SU-DHL-6 (cell line): ENCODE measurements at regions not wholly inside any gene's neighbourhood (a gene's known extent, or its start where the extent isn't known, plus 50 kb on each side); places are given as distances from the start of the nearest gene placed in this dataset.
A peak's percentile ranks its signal among the peaks of the same experiment; 100 is the strongest.

ENCODE experiments used
- H2AFZ ChIP-seq: fragments of 200-600 bp; sonication (generic); 2 replicates; pipeline ENCODE4 v1.6.1; 2014; ENCODE audit warnings: low read depth, mild to moderate bottlenecking, moderate library complexity, mixed read lengths, antibody characterized with exemption, low read length; ENCODE audit not compliant: severe bottlenecking
- H3F3A ChIP-seq: fragments of 200-600 bp; shearing (Covaris generic); 2 replicates; pipeline ENCODE4 v1.6.0; 2016; ENCODE audit warnings: antibody characterized with exemption, mild to moderate bottlenecking; ENCODE audit not compliant: insufficient read depth
- H3K27ac ChIP-seq: fragments of 200-600 bp; sonication (generic); 2 replicates; pipeline ENCODE4 v1.5.1; 2016; ENCODE audit warnings: low read depth, mild to moderate bottlenecking, low read length, moderate library complexity, mixed read lengths
- H3K27me3 ChIP-seq: fragments of 200-600 bp; sonication (generic), shearing (Covaris generic); 2 replicates; pipeline ENCODE4 v1.6.0; 2014; ENCODE audit warnings: mild to moderate bottlenecking, low read length
- H3K36me3 ChIP-seq: fragments of 200-600 bp; sonication (generic); 2 replicates; pipeline ENCODE4 v1.6.1; 2014; ENCODE audit warnings: mild to moderate bottlenecking, low read length, mixed read lengths
- H3K4me2 ChIP-seq: fragments of 300-600, 200-600 bp; shearing (Covaris generic), sonication (generic); 2 replicates; pipeline ENCODE4 v1.6.0; 2014; ENCODE audit warnings: low read length, low read depth, mild to moderate bottlenecking; ENCODE audit not compliant: poor library complexity, severe bottlenecking
- H3K4me3 ChIP-seq: fragments of 200-600 bp; sonication (generic); 2 replicates; pipeline ENCODE4 v1.5.1; 2014; ENCODE audit warnings: antibody characterized with exemption, low read length, mild to moderate bottlenecking, mixed read lengths; ENCODE audit not compliant: insufficient read depth, poor library complexity, severe bottlenecking
- H3K79me2 ChIP-seq: fragments of 200-600 bp; sonication (generic); 2 replicates; pipeline ENCODE4 v1.6.1; 2014; ENCODE audit warnings: mild to moderate bottlenecking, low read length, moderate library complexity; ENCODE audit not compliant: insufficient read depth
- H3K9ac ChIP-seq: fragments of 200-600 bp; sonication (generic); 2 replicates; pipeline ENCODE4 v1.7.0; 2014; ENCODE audit warnings: mild to moderate bottlenecking, low read length
- H3K9me2 ChIP-seq: fragments of 200-600 bp; sonication (generic); replicated peaks from 2 replicates; pipeline ENCODE4 v1.6.1; 2014; ENCODE audit warnings: low read length; ENCODE audit not compliant: insufficient read depth
- H3K9me3 ChIP-seq: fragments of 200-600 bp; sonication (generic); 2 replicates; pipeline ENCODE4 v1.6.1; 2014; ENCODE audit warnings: low read length, mixed read lengths; ENCODE audit not compliant: insufficient read depth
- H4K20me1 ChIP-seq: fragments of 200-600 bp; sonication (generic); 2 replicates; pipeline ENCODE4 v1.6.1; 2014; ENCODE audit warnings: low read depth, mild to moderate bottlenecking, antibody characterized with exemption, low read length, moderate library complexity, mixed read lengths
- EZH2phosphoT487 ChIP-seq: fragments of 200-600 bp; sonication (generic), shearing (Covaris generic); conservative IDR thresholded peaks from 2 replicates; pipeline ENCODE4 v1.6.1; 2018; ENCODE audit warnings: mild to moderate bottlenecking, antibody characterized with exemption, low read length, moderate library complexity, mixed read lengths
- TF ChIP-seq, protein P1 (sequence below): fragments of 200-600 bp; sonication (generic); IDR thresholded peaks from one replicate; pipeline ENCODE4 v1.5.1; 2017; ENCODE audit warnings: antibody characterized with exemption, mild to moderate bottlenecking, low read length, moderate library complexity; ENCODE audit not compliant: insufficient read depth, poor library complexity, severe bottlenecking

DNA sequence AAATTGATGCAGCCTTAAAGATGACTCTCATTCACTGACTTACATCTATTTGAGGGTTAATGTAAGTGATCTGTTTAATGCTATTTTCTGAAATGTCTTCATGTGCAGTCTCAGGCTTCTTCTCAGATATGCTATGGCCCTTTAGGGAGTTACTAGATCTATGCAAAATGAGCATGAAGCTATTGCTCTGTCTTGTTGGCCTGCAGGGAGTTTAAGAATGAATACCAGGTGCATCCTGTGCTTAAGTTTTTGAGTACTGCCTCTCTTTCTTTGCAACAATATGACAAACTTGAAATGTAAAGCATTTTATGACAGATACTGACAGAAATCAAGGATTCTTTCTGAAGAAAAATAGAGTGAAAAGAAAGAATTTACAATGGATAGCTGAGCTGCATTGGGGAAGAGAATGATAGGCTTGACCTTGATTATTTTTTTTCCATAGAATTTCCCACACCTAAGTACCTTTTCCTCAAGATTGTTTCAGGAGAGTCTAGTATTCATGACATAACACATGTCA, 1058.3 kb upstream of the TMEFF2 start:
- H3K27me3 ChIP-seq = no peaks in the 10 kb centered on the region
- TF ChIP-seq, protein P1, sequence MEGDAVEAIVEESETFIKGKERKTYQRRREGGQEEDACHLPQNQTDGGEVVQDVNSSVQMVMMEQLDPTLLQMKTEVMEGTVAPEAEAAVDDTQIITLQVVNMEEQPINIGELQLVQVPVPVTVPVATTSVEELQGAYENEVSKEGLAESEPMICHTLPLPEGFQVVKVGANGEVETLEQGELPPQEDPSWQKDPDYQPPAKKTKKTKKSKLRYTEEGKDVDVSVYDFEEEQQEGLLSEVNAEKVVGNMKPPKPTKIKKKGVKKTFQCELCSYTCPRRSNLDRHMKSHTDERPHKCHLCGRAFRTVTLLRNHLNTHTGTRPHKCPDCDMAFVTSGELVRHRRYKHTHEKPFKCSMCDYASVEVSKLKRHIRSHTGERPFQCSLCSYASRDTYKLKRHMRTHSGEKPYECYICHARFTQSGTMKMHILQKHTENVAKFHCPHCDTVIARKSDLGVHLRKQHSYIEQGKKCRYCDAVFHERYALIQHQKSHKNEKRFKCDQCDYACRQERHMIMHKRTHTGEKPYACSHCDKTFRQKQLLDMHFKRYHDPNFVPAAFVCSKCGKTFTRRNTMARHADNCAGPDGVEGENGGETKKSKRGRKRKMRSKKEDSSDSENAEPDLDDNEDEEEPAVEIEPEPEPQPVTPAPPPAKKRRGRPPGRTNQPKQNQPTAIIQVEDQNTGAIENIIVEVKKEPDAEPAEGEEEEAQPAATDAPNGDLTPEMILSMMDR = no peak
- no peak for TF ChIP-seq EZH2phosphoT487
- no peaks in the 10 kb centered on the region for H3K9me2 ChIP-seq
- H3K9ac ChIP-seq = no peak overlapping the region
- H3K79me2 ChIP-seq = no peaks in the 10 kb centered on the region
- no peak overlapping the region for H2AFZ ChIP-seq
- no peaks in the 10 kb centered on the region for H4K20me1 ChIP-seq
- no peaks in the 10 kb centered on the region for H3F3A ChIP-seq
- no peaks in the 10 kb centered on the region for H3K36me3 ChIP-seq
- H3K27ac ChIP-seq = no peak overlapping the region
- no peak overlapping the region for H3K4me3 ChIP-seq
- no peaks in the 10 kb centered on the region for H3K9me3 ChIP-seq
- H3K4me2 ChIP-seq = no peak overlapping the region

DNA sequence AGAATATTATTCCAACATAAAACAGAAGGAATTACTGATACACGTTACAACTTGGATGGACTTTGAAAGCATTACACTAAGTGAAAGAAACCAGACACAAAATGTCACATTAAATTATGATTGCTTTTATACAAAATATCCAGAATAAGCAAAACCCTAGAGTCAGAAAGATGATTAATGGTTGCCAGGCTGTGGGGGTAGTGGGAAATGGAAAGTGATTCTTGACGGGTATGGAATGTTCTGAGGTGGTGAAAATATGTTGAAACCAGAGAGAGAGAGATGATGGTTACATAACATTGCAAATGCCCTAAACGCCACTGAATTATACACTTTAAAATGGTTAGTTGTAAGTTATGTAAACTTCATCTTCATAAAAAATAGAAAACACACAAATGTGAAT, 1057.2 kb upstream of the TMEFF2 start:
- H3K9ac ChIP-seq = no peak overlapping the region
- no peak overlapping the region for H3K27ac ChIP-seq
- no peaks in the 10 kb centered on the region for H3K27me3 ChIP-seq
- H2AFZ ChIP-seq = no peak overlapping the region
- no peaks in the 10 kb centered on the region for H3K36me3 ChIP-seq
- H3K4me3 ChIP-seq = no peak overlapping the region
- no peaks in the 10 kb centered on the region for H4K20me1 ChIP-seq
- H3K4me2 ChIP-seq = no peak overlapping the region
- no peaks in the 10 kb centered on the region for H3K79me2 ChIP-seq
- TF ChIP-seq, protein P1 = no peak
- no peak for TF ChIP-seq EZH2phosphoT487
- no peaks in the 10 kb centered on the region for H3K9me3 ChIP-seq
- H3K9me2 ChIP-seq = no peaks in the 10 kb centered on the region
- H3F3A ChIP-seq = no peaks in the 10 kb centered on the region

DNA sequence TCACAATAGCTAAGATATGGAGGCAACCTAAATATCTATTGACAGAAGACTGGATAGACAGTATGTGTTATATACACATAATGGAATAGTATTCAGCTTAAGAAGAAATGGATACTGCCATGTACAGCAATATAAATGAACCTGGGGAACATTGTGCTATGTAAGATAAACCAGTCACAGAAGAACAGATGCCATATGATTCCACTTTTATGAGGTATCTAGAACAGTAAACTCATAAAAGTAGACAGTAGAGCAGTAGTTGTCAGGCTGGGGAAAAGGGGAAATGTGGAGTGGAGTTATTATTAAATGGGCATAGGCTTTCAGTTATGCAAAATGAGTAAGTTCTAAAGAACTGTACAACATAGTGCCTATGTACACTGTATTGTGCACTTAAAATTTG, 1055.7 kb upstream of the TMEFF2 start:
- H3K9ac ChIP-seq = no peak overlapping the region
- H3K9me2 ChIP-seq = no peaks in the 10 kb centered on the region
- TF ChIP-seq, protein P1 = no peak
- TF ChIP-seq EZH2phosphoT487 = no peak
- no peaks in the 10 kb centered on the region for H3K79me2 ChIP-seq
- H3K27me3 ChIP-seq = no peaks in the 10 kb centered on the region
- H3K27ac ChIP-seq = no peak overlapping the region
- H3K4me2 ChIP-seq = no peak overlapping the region
- no peak overlapping the region for H3K4me3 ChIP-seq
- no peak overlapping the region for H2AFZ ChIP-seq
- no peaks in the 10 kb centered on the region for H4K20me1 ChIP-seq
- no peaks in the 10 kb centered on the region for H3K9me3 ChIP-seq
- no peaks in the 10 kb centered on the region for H3F3A ChIP-seq
- H3K36me3 ChIP-seq = no peaks in the 10 kb centered on the region

DNA sequence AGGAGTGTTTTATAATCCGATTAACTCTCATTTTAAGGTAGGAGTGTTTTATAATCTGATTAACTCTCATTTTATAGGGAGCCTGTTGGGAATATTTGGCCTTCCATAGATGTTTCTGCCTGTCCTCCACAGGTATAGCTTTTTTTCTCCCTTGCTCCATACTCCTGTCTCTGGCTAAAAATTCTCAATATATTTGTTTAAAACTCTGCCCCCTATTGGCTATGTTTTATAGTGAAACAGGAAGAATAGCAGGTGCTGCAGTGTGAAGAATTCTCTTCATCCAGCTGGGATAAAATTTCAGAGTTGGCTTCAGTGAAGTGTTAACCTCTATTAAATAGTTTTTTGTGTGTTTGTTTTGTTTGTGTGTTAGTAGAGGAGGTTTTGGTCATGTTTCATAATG, 1046.0 kb upstream of the TMEFF2 start:
- Histone ChIP-seq H3K36me3 (no peaks in the 10 kb centered on the region), H3K27me3 (no peaks in the 10 kb centered on the region), H3K9ac (no peak overlapping the region), H3K79me2 (no peaks in the 10 kb centered on the region), H3K4me2 (no peak overlapping the region), H4K20me1 (no peaks in the 10 kb centered on the region), H3F3A (no peaks in the 10 kb centered on the region), H3K27ac (no peak overlapping the region), H3K9me2 (no peaks in the 10 kb centered on the region), H2AFZ (peak overlapping the region; percentile 8), H3K4me3 (no peak overlapping the region), H3K9me3 (no peaks in the 10 kb centered on the region)
- no peak for TF ChIP-seq EZH2phosphoT487
- TF ChIP-seq, protein P1 = peak; percentile 27
